HG02852 (cell line): ENCODE measurements at regions not wholly inside any gene's neighbourhood (a gene's known extent, or its start where the extent isn't known, plus 50 kb on each side); places are given as distances from the start of the nearest gene placed in this dataset.
A peak's percentile ranks its signal among the peaks of the same experiment; 100 is the strongest.

Experiments used
- ATAC-seq: cut with Tn5 transposase; IDR thresholded peaks from one replicate; pipeline ENCODE4 v1.9.1; 2021; ENCODE audit warnings: mild to moderate bottlenecking, moderate library complexity; ENCODE audit not compliant: unreplicated experiment

DNA sequence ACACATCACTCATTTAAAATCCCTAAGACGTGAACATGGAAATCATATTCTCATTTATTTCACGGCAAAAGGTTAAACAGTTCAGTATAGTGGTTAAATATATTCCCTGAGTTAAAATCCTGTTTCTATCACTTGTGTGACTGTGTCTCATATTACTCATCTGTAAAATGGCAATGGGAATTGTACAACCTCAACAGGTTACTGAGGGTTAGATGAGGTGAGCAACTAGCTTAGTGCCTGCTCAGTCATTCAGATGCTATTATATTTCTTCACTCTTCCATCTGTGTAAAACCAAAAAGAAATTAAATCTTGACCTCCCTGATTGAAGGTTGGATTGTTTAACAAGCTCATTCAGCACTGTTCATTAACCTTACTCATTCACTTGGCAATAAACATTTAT, 212.4 kb upstream of the STK17B start:
- no peak for ATAC-seq

DNA sequence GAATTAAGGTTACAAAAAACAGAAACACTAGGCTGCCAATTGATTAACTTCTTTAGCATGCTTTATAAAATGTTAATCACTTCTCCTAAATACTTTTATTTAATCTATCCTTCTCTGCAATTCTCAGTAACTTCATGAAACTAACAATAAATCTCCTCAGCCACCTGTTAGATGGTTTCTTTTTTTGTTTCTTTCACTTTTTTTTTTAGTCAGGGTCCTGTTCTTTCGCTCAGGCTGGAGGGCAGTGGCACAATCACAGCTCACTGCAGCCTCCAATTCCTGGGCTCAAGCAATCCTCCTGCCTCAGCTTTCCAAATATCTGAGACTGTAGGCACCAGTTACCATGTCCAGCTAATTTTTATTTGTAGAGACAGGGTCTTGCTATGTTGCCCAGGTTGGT, 213.4 kb upstream of the STK17B start:
- ATAC-seq, result peak; percentile 56

DNA sequence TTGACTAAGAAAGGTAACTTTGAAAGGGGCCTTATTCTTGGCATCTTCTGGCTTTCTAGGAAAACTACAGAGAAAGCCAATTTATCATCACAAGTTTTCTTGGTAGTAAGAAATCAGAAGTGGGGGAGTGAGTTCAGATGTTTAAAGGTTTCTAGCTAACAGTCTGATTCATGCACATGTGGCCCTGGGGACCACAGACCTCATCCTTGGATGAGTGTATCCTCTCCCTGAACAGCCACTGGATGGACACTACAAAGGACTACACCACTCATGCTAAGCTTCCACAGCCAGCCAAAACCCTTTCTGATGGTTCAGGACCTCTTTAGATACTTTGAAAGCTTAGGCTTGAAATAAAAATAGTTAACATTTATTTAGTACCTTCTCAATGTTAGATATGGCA, 218.3 kb upstream of the STK17B start:
- no peak for ATAC-seq

DNA sequence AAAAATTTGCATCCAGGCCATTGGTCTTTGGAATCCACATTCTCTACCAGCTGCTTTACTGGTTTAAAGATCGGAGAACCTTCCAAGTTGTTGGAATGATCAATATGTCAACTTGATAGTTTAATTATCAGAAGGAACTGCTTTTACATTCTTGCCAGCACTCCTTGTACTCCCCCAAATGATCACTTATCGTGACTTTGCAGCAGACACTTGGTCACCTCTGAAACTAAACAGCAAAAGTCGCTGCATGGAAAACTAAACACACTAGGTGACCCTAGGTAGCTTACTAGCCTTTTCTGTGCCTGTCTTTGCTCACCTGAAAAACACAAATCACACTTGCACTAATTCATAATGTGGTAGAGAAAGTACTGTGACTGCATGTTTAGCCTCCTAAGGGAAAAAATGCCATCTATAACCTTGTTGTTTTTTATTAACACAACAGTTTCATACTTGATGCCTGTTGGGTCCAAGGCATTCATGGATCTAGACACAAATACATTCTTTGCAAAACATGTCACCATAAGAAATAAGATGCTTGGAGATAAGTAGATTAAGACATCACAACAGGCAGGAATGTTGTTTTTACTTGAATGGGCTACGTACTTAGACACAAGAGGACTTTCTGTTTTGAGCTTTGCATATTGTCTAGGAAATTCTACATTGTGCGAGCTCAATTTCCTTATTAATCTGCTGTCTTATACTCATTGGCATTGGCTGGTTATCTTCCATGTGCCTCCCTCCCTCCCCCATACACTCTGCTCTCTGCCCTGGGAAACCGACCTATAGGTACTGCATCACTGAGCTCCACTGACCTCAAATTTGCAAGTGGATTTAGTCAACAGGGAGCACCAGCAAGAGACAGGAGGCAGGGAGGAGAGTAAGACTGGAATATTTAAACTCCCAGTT, 219.1 kb upstream of the STK17B start:
- peak; percentile 55 for ATAC-seq

DNA sequence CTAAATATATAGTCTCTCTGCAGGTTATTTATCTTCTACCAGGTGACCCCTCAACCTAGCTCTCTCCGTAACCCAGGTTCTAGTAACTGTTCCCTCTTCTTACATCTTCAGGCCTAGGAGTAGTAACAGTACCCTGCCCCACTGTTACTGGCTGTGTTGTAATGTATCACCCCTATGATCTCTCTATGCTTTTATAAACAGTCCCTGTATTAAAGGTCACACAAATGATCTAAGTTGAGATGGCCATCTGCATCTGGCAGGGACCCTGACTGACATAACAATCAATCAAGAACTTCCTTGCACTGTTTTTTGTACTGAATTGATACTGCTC, 219.7 kb upstream of the STK17B start:
- peak; percentile 25 for ATAC-seq

DNA sequence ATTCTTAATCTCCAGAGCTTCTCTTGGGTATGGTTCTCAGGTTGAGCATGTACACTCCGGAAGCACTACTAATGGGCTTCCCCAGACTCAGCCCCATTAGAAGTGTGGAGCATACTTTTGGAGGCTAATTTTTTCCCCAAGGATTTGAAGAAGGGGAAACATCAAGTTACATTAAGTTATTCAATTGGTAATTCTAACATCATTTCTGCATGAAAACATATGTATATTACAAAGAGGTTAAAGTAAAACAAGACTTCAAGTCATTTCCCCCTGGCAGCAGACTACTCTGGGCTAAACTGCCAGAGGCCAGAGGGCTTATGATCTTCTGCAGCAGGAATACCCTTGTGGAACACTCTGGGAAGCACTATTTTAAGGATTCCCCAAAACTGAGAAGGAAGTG, 227.7 kb upstream of the STK17B start:
- ATAC-seq, result no peak

DNA sequence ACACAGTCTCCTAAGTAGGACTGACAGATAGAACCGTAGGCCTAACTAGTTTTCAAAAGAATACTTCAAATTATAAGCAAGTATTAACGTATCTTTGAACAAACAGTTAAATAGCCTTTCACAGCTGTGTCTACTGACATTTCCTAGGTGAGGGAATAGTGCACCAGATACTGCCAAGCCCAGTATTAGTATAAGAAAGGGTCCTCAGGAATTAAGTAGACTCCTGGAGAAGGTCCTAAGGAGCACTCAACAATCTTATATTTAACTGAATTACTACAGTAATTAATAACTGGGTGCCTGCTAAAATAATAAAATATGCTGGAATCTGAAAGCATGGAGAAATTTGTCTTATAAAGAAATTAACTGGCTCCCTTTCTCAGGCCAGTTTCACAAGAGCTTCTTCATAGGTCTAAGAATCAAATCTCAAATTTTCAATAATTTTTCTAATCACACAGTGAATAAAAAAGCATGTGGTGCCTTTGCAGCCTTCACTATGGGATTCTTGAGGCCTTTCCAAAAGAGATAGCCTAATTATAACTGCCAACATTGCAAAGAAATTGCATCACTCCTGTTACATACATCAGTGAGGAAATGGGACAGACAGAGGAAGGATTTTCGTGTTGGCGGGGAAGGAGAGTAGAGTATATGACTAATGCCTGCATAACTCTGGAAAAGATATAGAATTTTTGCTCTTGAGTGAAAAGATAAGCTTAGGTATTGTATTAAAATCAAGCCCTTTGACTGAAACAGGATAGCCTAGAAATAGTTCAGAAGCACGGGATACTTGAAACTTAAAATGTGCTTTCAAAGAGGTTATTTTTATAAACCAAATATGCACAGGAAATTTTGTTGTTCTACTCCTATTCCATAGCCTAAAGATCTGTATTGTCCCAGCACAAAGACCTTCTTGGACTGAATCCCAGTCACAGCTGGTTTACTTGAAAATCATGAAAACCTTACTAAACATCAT, 228.6 kb upstream of the STK17B start:
- no peak for ATAC-seq

DNA sequence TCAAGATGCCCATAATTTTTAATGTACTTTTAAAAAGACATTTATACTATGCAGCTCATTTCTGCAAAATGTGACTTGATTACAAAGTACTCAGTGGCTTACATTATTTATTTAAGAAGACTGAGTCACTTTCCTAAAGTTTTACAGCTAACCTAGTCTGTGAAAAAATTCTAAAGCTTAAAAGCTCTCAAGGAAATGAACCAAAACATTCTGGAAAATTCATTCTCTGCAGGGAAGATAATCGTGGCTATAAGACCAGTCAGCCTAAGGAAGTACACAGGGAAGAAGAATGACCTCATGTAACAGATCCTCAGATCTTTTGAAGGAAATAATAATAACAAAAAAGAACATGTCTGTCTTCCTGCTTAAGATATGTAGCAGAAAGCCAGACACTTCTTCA, 232.1 kb upstream of the STK17B start:
- no peak for ATAC-seq

DNA sequence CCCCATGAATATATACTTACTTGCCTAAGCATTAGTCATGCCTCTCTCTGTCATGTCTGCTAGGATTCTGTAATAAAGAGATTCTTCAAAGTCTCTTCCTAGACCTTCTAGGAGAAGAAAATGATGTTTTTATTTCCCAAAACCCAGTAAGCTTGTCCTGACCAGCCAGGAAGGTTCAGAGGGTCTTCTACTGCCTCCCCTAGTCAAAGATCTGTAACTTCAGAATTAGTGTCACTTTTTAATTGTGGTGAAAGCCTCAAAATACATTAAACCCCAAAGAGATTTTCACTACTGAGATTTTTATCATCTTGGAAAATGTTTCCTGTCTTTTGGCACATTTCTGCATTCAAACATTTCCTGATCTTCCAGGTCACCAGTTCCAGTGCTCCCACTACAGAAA, 232.9 kb upstream of the STK17B start:
- no peak for ATAC-seq

DNA sequence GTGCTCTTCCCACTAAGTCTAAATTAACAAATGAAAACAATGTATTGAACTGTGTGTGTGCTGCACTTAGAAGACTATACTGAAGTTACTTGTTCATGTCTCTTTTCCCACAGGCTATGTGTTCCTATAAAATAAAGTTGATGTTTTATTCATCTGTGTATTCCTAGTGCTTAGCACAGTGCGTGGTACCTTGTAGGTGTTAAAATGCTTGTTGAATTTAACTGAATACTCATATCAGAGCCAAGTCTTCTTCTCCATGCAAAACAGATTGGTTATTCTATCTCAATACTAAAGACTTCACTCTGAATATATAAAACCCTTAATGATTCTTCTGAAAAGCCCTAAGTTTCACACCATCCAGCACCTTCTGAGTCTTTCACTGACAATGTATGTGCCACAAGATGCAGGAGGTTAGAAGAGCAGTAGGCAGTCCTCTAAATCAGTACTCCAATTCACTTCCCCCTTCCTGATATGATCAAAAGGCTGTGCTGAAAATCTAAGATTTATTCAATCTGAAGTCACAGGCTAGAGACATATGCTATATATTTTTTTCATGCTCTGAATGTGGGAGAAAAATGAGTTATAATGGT, 231.7 kb upstream of the CCDC150 start:
- no peak for ATAC-seq

DNA sequence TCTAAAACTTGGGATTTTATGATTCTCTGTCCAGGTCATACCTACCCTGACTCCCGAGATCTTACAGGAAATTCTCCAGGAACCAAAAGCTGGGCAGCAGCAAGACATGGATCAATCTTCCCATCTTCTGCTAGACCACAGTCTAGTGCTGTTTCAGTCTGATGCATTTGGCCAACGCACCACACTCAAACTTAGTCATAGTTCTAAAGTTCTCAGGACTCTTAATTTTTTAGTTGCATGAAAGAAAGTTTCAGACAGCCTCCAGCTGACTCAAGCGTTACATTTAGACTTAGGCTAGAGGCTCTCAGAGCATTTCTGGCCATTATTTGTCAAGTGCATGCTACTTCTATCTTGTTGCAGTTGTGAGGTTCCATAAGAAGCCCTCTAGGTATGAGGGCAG, 230.1 kb upstream of the CCDC150 start:
- ATAC-seq, result peak; percentile 47

DNA sequence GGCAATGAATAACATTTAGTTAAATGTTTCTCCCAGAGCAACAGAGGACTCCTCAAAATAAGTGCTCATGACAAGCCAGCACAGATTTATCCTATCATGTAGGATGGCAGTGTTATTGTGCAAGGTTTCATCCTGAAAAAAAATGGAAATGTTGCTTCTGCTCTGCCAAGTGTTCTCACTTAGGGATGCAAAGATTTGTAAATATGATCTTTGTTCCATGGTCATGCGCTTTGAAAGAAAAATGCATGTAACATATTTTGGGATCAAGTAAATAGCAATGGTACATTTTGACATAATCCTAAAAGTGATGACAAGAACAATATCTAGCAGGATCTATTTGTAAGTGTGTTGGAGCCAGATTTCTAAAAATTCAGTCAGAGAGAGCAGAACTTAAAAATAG, 229.5 kb upstream of the CCDC150 start:
- no peak for ATAC-seq

DNA sequence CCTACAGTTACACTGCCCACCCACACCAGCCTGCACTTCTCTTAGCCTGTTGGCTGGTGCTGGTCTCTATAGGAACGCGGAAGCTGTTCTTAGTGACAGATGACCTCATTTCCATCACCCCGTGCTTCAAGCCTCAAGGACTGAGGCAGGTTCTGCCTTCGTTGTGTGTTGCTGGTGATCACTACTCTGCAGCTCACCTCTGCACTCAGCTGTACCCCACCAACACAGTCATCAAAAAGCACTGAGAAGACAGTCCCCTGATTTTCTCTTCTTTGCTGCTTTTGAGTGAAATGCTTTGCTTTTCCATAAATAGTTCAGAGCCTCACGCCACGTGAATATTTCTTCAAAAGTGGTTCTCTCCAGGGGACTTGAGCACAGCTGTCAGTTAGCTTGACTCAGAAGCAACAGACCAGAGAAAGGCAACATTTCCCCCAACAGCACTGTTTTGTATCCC, 225.7 kb upstream of the CCDC150 start:
- peak; percentile 74 for ATAC-seq

DNA sequence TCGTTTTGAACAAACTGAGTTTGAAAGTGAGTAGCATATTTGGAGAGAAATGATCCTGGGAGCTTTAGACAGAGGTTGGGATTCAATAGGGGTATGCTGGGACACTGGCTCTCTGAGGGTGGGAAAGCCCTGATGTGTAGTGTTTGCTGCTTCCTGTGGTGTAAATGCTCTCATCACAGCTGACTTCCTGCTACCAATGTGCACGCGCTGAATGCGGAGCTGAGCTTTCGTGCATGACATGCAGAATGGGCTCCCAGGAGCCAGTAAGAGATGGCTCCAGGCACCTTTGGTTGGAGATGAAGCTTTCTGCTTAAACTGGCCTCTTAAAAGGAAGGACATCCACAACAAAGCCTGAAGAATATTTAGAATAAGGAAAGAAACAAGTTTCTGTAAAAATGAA, 224.1 kb upstream of the CCDC150 start:
- ATAC-seq, result peak; percentile 48

DNA sequence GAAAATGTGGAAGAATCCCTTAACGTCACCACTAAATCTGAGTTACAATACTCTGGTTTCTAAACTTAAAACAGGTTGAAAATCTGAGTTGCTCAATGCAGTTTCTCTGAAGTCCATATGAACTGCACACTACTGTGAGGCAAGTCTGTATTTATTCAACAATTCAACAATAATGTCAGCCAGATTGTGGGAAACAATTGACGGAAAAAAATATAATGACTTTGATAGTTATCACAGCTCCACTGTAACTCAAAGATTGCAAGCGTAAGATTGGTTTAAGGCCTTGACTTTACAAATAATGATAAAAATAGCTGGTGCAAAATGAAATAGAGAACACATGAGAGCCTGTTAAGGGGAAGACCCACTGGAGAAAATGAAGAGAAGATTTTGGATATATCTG, 219.4 kb upstream of the CCDC150 start:
- no peak for ATAC-seq

DNA sequence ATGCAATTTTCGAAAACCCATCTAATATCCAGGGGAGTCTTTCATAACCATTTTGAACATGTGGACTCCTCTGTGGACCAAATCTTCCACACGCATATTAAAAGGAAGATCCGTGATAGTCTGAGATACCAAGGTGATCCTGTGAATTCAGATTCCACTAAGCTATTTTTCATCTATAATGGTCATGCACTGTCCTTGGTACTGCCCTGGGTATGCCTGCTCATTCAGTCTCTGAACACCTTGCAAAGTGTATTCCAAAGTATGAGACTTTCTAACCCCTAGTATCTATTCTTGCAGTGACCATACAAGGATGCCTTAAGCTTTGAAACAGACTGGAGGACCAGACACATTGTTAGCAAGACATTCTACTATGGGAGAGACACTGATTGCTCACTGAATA, 217.6 kb upstream of the CCDC150 start:
- ATAC-seq, result no peak

DNA sequence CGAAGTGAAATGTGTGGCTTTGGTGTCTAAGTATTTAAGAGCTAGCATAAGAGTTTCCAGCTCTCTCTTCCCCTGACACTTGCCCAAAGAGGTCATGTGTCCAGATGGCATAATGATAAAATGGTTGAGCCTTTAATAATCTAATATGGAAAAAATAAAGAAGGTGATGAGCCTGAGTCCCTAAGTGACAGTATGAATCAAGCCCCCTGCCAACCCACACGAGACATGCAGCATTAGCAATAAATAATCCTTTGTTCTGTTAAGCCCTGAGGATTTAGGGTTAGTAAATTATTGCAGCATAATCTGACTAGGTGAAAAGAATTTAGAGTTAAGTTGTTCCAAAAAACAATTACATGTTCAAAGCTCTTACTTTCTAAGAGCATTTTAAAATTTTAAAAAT, 217.2 kb upstream of the CCDC150 start:
- no peak for ATAC-seq

DNA sequence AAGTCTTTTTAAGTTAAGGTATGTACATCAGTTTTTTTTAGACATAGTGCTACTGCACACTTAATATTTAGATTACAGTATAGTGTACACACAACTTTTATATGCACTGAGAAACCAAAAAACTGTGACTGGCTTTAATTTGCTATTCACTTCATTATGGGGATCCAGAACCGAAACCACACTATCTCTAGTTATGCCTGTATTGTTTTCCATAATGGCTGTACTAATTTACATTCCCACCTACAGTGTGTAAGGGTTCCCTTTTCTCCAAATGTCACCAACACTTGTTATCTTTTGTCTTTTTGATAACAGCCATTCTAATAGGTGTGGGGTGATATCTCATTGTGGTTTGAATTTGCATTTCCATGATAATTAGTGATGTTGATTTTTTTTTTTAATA, 213.4 kb upstream of the CCDC150 start:
- ATAC-seq, result no peak

DNA sequence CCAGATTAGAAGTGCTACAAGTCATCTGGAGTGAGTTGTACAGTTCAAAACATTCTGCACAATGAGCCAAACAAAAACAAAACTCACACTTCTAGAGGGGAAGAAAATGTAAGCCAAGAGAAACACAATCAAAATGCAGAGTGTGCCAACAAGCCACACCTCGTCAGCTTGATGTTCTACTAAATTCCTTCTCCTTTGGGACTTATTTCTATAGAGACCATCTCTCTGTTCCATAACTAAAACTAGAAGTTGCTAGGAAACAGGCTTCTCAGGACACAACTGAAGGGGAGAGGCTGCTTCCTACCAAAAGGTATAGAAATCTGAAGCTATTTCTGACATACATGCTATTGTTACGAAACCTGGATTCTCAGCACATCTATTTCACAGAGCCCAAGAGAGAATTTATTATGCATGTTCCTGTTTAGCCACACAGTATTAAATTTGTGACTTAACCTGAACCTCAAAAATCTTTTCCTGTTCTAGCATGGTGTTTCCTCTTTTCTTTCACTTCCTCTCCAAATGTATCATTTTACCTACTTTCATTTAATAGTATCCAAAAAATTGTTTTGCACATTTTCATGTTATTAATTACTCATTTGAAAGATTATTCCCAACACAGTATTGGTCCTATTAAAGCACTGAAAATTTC, 211.4 kb upstream of the CCDC150 start:
- no peak for ATAC-seq

DNA sequence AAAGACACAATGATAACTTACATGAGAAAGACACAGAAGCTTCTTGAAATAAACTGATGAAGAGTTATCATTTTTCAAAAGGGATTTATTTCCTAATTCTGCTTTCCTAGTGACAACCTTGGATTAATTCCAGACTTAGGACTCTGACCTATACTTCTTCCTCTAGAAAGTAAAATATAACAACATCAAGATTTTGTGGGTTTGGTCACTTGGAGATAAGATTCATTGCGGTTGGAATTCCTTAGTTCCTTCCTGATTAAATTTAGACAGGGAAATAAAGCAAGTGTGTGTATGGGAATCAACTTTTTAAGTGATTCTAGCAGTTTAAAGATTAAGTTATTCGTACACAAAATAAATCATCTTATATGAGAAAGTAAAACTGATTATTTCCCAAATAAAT, 208.4 kb upstream of the CCDC150 start:
- ATAC-seq, result no peak

DNA sequence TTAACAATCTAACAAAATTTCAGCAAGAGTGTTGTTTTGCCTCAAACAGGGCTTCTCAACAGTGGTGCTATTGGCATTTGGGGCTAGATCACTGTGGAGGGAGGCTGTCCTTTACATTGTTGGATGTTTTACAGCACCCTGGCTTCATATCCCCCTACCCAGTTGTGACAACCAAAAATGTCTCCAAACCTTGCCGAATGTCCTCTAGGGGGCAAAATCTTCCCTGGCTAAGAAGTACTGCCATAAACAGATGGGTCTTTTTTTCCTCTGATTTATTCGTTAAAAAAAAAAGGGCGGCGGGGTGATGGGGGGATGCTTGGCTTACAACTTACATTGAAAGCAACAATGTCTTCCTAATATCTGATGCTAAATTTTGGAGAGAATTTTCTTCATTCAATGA, 207.6 kb upstream of the CCDC150 start:
- ATAC-seq, result no peak
